K562 (cell line): ENCODE measurements at regions not wholly inside any gene's neighbourhood (a gene's known extent, or its start where the extent isn't known, plus 50 kb on each side); places are given as distances from the start of the nearest gene placed in this dataset.

Experiments
- ATAC-seq: fragments of 200-7000 bp; cut with Tn5 transposase; 3 replicates; pipeline ENCODE4 v1.9.1; 2020; ENCODE audit warnings: moderate library complexity
- BruUV-seq: library from RNA; stranded (reverse); fragments of 400-500 nt; replicated peaks from 2 replicates; lab custom pipeline; 2021; lab: Mats Ljungman, UMichigan
- CTCF ChIA-PET: fragments of 300-600 bp; formaldehyde crosslinking; extraction: SDS; loops from one replicate; lab custom pipeline; 2021; ENCODE audit warnings: low intra/inter-chr PET ratio; lab: Yijun Ruan, JAX
- POLR2A ChIA-PET: fragments of 300-600, 350-650 bp; sonication (Branson Sonifier 250); formaldehyde crosslinking; extraction: SDS; loops from one replicate; lab custom pipeline; 2021; ENCODE audit warnings: antibody characterized with exemption, inconsistent platforms; lab: Yijun Ruan, JAX
- DNase-seq, 4 experiments: peaks; one replicate each; pipeline versions ENCODE4 v3.0.0 to v3.0.0-alpha.2; 2011 to 2018; ENCODE audit warnings: low spot score in 3 of 4, mixed read lengths in 3 of 4; ENCODE audit errors: extremely low read depth in 1 of 4
- FAIRE-seq: peaks from 2 replicates; lab custom pipeline; 2011; peaks lifted over from hg19 to GRCh38; lab: Jason Lieb, UNC
- H2AFZ ChIP-seq: 2 replicates; pipeline ENCODE4 v1.6.0; 2011; ENCODE audit warnings: low read depth, low read length, control low read depth, inconsistent platforms
- H3K27ac ChIP-seq: fragments of 200-600 bp; 3 replicates; pipeline ENCODE4 v1.8.0; 2011; ENCODE audit warnings: low read depth, mild to moderate bottlenecking, control low read depth, inconsistent platforms, low read length, moderate library complexity, mixed read lengths; ENCODE audit errors: extremely low read depth
- H3K27me3 ChIP-seq, 2 experiments: fragments of 300-600 bp in 1 of 2; 2 replicates in 1 of 2; 3 replicates in 1 of 2; pipeline versions ENCODE4 v1.6.0 to v1.8.0; 2011; ENCODE audit warnings: inconsistent platforms in 2 of 2, low read length in 2 of 2, mild to moderate bottlenecking in 1 of 2, mixed read lengths in 1 of 2, moderate library complexity in 1 of 2; ENCODE audit not compliant: control insufficient read depth in 2 of 2, insufficient read depth in 2 of 2
- H3K36me3 ChIP-seq: fragments of 300-600 bp; 3 replicates; pipeline ENCODE4 v1.8.0; 2011; ENCODE audit warnings: mild to moderate bottlenecking, low read length, inconsistent platforms; ENCODE audit not compliant: control insufficient read depth, insufficient read depth
- H3K4me1 ChIP-seq, 2 experiments: fragments of 200-600 bp in 1 of 2; replicated peaks in 1 of 2; 2 replicates in 1 of 2; 3 replicates in 1 of 2; pipeline versions ENCODE4 v1.5.1 to v1.8.0; 2011; ENCODE audit warnings: inconsistent platforms in 2 of 2, low read length in 2 of 2, mild to moderate bottlenecking in 1 of 2, mixed read lengths in 1 of 2, moderate library complexity in 1 of 2; ENCODE audit not compliant: control insufficient read depth in 2 of 2, insufficient read depth in 2 of 2
- H3K4me2 ChIP-seq: 2 replicates; pipeline ENCODE4 v1.6.1; 2011; ENCODE audit warnings: low read length, control low read depth, inconsistent platforms, mixed read lengths; ENCODE audit not compliant: insufficient read depth
- H3K4me3 ChIP-seq: fragments of 200-600 bp; sonication (generic), shearing (Covaris generic); 2 replicates; pipeline ENCODE4 v1.5.1; 2016; ENCODE audit warnings: control low read depth, inconsistent platforms
- H3K79me2 ChIP-seq: fragments of 200-600 bp; 3 replicates; pipeline ENCODE4 v1.8.0; 2011; ENCODE audit warnings: low read length, inconsistent platforms; ENCODE audit not compliant: control insufficient read depth, insufficient read depth
- H3K9ac ChIP-seq, 2 experiments: 2 replicates each; pipeline versions ENCODE4 v1.6.0 to v1.6.1; 2011; ENCODE audit warnings: low read depth in 2 of 2, low read length in 2 of 2, control low read depth in 1 of 2, inconsistent platforms in 1 of 2, mild to moderate bottlenecking in 1 of 2, mixed read lengths in 1 of 2; ENCODE audit not compliant: insufficient read depth in 1 of 2
- H3K9me1 ChIP-seq: one replicate; pipeline ENCODE4 v1.6.0; 2011; ENCODE audit warnings: inconsistent platforms, mild to moderate bottlenecking, low read length, moderate library complexity; ENCODE audit not compliant: control insufficient read depth, insufficient read depth
- H3K9me3 ChIP-seq: replicated peaks from 2 replicates; pipeline ENCODE4 v1.5.1; 2011; ENCODE audit warnings: low read depth, low read length, inconsistent platforms; ENCODE audit not compliant: control insufficient read depth, insufficient read depth
- H4K20me1 ChIP-seq: replicated peaks from 2 replicates; pipeline ENCODE4 v1.6.1; 2011; ENCODE audit warnings: low read length, inconsistent platforms, mixed read lengths; ENCODE audit not compliant: control insufficient read depth, insufficient read depth
- ARNT ChIP-seq, 2 experiments: fragments of 450-650 bp; IDR thresholded peaks; 2 replicates each; pipeline ENCODE4 v1.6.1; 2016; ENCODE audit warnings: mild to moderate bottlenecking in 1 of 2
- CHCHD3 ChIP-seq: fragments of 250-450 bp; sonication (Bioruptor Pico); IDR thresholded peaks from 2 replicates; pipeline ENCODE4 v2.1.2; 2022; ENCODE audit warnings: mild to moderate bottlenecking
- POLR3G ChIP-seq: IDR thresholded peaks from 2 replicates; pipeline ENCODE4 v1.6.1; 2011; ENCODE audit not compliant: insufficient read length, insufficient replicate concordance; ENCODE audit errors: extremely low read depth
- TCF7L2 ChIP-seq: fragments of 150-350 bp; IDR thresholded peaks from 2 replicates; pipeline ENCODE4 v1.6.1; 2016; ENCODE audit warnings: low read depth, mild to moderate bottlenecking, low read length, moderate library complexity
- USF1 ChIP-seq: sonication (generic); formaldehyde crosslinking; IDR thresholded peaks from 2 replicates; pipeline ENCODE4 v1.9.0; 2022; ENCODE audit warnings: mild to moderate bottlenecking, missing genetic modification reagents
- ZBTB11 ChIP-seq, 3 experiments: fragments of 200-800 bp in 1 of 3; fragments of 250-450 bp in 1 of 3; fragments of 450-650 bp in 1 of 3; sonication (Bioruptor Pico) in 1 of 3; sonication (Bioruptor generic) in 1 of 3; formaldehyde crosslinking in 1 of 3; IDR thresholded peaks; 2 replicates each; pipeline versions ENCODE4 v1.6.1 to v1.8.0; 2016 to 2022; ENCODE audit warnings: mild to moderate bottlenecking in 2 of 3, missing genetic modification characterization in 2 of 3, missing compliant biosample characterization in 1 of 3, moderate library complexity in 1 of 3
- ZNF76 ChIP-seq: fragments of 250-450 bp; sonication (Bioruptor Pico); IDR thresholded peaks from 2 replicates; pipeline ENCODE4 v1.4.0; 2020; ENCODE audit warnings: mild to moderate bottlenecking, moderate library complexity, borderline replicate concordance
- WGBS: fragments of 100-300 bp; shearing (Covaris generic); methylation state at CpG from one replicate; pipeline ENCODE4 v1.1.6; 2016; ENCODE audit warnings: low coverage, mixed read lengths; ENCODE audit not compliant: insufficient coverage; ENCODE audit errors: missing lambda C conversion rate; 5-methylcytosine and 5-hydroxymethylcytosine counted together
- in situ Hi-C: fragments of 300-500 bp; cut with MboI; formaldehyde crosslinking; loops from 4 replicates; pipeline ENCODE4 v1.15.0; 2018; ENCODE audit warnings: inconsistent platforms, mixed read lengths
- intact Hi-C: fragments of 100-400 bp; cut with micrococcal nuclease; formaldehyde crosslinking; loops from 2 replicates; pipeline ENCODE4 v1.14.2; 2022

GRCh38 chr2:30022444-30023071 is 101.2 kb upstream of the ALK start:
- TF ChIP-seq USF1 (CRISPR knock-in tag): no peak
- TF ChIP-seq CHCHD3 (CRISPR knock-in tag): no peak
- no peak for TF ChIP-seq ZNF76 (CRISPR knock-in tag)
- no peak for TF ChIP-seq ZBTB11 (CRISPR knock-in tag; IDR thresholded peaks at IDR 0.05)
- no peak for TF ChIP-seq ARNT (IDR thresholded peaks at IDR 0.05)
- no peak for TF ChIP-seq POLR3G
- no peak for TF ChIP-seq TCF7L2
- in situ Hi-C loops (no loop called here), intact Hi-C loops (no loop called here)
- no peak overlapping the region for H3K4me3 ChIP-seq
- no peak overlapping the region for H3K9ac ChIP-seq
- DNase-seq: no peak
- no TSS peak for BruUV-seq
- FAIRE-seq: no peak
- no peaks in the 10 kb centered on the region for H3K9me3 ChIP-seq
- no peaks in the 10 kb centered on the region for H3K79me2 ChIP-seq
- POLR2A ChIA-PET: interaction anchor here (0.6 kb wide), 1 partner anchor 782 kb away, joined by 3 read pairs; no protein-coding TSS in a partner anchor
- H2AFZ ChIP-seq: no peak overlapping the region
- H3K27me3 ChIP-seq: peaks cover 2 to 11% of the 10 kb centered on the region in 2 experiments; a peak in 2 of 5 replicates
- H3K9me1 ChIP-seq: no peaks in the 10 kb centered on the region
- H4K20me1 ChIP-seq: peaks cover 7% of the 10 kb centered on the region; the same call in 1 of the 2 replicates
- no peak for ATAC-seq
- no peaks in the 10 kb centered on the region for H3K4me1 ChIP-seq
- CTCF ChIA-PET: no interaction called here
- H3K4me2 ChIP-seq: no peak overlapping the region
- H3K36me3 ChIP-seq: no peaks in the 10 kb centered on the region
- 1% methylated on average over 4 of the region's 4 CpGs for WGBS
- H3K27ac ChIP-seq: no peak overlapping the region
